ENCODE measurements at regions not wholly inside any gene's neighbourhood (a gene's known extent, or its start where the extent isn't known, plus 50 kb on each side); places are given as distances from the start of the nearest gene placed in this dataset.
A peak's percentile ranks its signal among the peaks of the same experiment; 100 is the strongest.

DNA sequence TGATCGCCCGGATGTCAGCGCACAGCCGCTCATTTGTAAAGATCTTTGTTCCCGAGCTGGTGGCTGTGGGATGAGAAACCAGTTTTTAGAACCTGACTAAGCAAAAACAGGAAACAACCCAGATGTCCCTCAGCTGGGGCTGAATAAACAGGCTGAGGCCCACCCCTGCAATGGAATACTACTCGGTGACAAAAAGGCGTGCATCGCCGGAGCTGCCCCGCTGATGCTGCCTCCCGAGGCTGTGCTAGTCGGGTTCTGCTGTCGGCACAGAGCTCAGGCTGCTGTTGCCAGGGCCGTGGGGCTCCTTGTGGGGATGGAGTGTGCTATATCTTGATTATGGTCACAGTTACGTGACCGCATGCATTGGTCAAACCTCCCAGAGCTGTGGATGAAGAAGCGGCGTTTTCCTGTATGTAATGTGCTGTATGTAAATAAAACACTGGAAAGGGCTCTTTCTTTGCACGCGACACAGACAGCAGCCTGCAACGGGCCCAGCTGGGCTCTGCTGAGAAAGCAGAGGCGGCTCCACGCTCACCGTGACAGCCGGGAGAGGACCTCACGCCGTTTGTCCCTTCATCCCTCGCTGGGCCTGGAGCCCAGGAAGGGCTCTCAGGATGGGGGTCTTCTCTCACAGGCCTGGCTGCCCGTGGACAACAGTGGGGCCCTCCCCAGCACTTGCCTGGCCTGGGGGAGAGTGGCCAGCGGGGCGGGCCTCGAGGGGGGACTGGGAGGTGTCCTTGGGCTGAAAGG lies 51.5 kb upstream of the RNU6ATAC start:
- TF ChIP-seq EZH2phosphoT487 (IDR thresholded peaks at IDR 0.05; ENCODE audit: borderline replicate concordance, low read depth, low read length), result no peak
- TF ChIP-seq, protein P1, sequence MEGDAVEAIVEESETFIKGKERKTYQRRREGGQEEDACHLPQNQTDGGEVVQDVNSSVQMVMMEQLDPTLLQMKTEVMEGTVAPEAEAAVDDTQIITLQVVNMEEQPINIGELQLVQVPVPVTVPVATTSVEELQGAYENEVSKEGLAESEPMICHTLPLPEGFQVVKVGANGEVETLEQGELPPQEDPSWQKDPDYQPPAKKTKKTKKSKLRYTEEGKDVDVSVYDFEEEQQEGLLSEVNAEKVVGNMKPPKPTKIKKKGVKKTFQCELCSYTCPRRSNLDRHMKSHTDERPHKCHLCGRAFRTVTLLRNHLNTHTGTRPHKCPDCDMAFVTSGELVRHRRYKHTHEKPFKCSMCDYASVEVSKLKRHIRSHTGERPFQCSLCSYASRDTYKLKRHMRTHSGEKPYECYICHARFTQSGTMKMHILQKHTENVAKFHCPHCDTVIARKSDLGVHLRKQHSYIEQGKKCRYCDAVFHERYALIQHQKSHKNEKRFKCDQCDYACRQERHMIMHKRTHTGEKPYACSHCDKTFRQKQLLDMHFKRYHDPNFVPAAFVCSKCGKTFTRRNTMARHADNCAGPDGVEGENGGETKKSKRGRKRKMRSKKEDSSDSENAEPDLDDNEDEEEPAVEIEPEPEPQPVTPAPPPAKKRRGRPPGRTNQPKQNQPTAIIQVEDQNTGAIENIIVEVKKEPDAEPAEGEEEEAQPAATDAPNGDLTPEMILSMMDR (conservative IDR thresholded peaks at IDR 0.05; ENCODE audit: low read length), result no peak

GRCh38 chr9:134216449-134216951 lies 52.1 kb upstream of the RNU6ATAC start:
- no peaks in the 10 kb centered on the region for H3K9me2 ChIP-seq (ENCODE audit: insufficient read depth, low read length)
- no peaks in the 10 kb centered on the region for H4K20me1 ChIP-seq (ENCODE audit: insufficient read depth, low read length)
- ChIA-PET CTCF (ENCODE audit: unreplicated experiment) (no interaction called here), POLR2A (no interaction called here)
- no peak for TF ChIP-seq EZH2phosphoT487 (IDR thresholded peaks at IDR 0.05; ENCODE audit: borderline replicate concordance, low read depth, low read length)
- TF ChIP-seq, protein P1 (conservative IDR thresholded peaks at IDR 0.05; ENCODE audit: low read length), result no peak
- peaks cover 42% of the 10 kb centered on the region for H3K4me1 ChIP-seq (ENCODE audit: insufficient read depth, low read length, poor library complexity, severe bottlenecking)
- peak overlapping the region; percentile 45; the same call in 1 of the 2 replicates for H3K4me2 ChIP-seq (ENCODE audit: low read length)
- peak overlapping the region; percentile 32 for H3K27ac ChIP-seq (ENCODE audit: low read depth, low read length, poor library complexity, severe bottlenecking)
- intact Hi-C loops (cut with micrococcal nuclease; ENCODE audit: unreplicated experiment), result loop anchor here (5.0 kb wide), 1 partner anchor 44 kb away; no protein-coding TSS in a partner anchor
- no TSS peak for BruUV-seq (replicated peaks)
- no peak for DNase-seq (ENCODE audit: low spot score)
- H2AFZ ChIP-seq (ENCODE audit: low read length), result no peak overlapping the region
- no peak overlapping the region for H3K4me3 ChIP-seq (ENCODE audit: low read depth, low read length, poor library complexity, severe bottlenecking)
- no peaks in the 10 kb centered on the region for H3K36me3 ChIP-seq (ENCODE audit: insufficient read depth, low read length)
- H3K79me2 ChIP-seq (ENCODE audit: insufficient read depth, low read depth, low read length), result no peaks in the 10 kb centered on the region
- no peaks in the 10 kb centered on the region for H3K9me3 ChIP-seq (ENCODE audit: low read length)

More for the DNA sequence above, 51.5 kb upstream of the RNU6ATAC start:
- no TSS peak for BruUV-seq (replicated peaks)
- intact Hi-C loops (cut with micrococcal nuclease; ENCODE audit: unreplicated experiment), result loop anchor here (5.0 kb wide), 1 partner anchor 44 kb away; no protein-coding TSS in a partner anchor
- H3K4me2 ChIP-seq (ENCODE audit: low read length), result peak overlapping the region; percentile 45
- no peaks in the 10 kb centered on the region for H3K79me2 ChIP-seq (ENCODE audit: insufficient read depth, low read depth, low read length)
- ChIA-PET POLR2A (interaction anchor here (1.0 kb wide), 1 partner anchor 53 kb away, joined by 3 read pairs; no protein-coding TSS in a partner anchor), CTCF (ENCODE audit: unreplicated experiment) (interaction anchor here (0.6 kb wide), 1 partner anchor 48 kb away, joined by 4 read pairs; no protein-coding TSS in a partner anchor)
- H4K20me1 ChIP-seq (ENCODE audit: insufficient read depth, low read length), result no peaks in the 10 kb centered on the region
- H2AFZ ChIP-seq (ENCODE audit: low read length), result no peak overlapping the region
- peak; percentile 63 for DNase-seq (ENCODE audit: low spot score)
- peaks cover 36% of the 10 kb centered on the region for H3K4me1 ChIP-seq (ENCODE audit: insufficient read depth, low read length, poor library complexity, severe bottlenecking)
- H3K4me3 ChIP-seq (ENCODE audit: low read depth, low read length, poor library complexity, severe bottlenecking), result no peak overlapping the region
- H3K9me2 ChIP-seq (ENCODE audit: insufficient read depth, low read length), result no peaks in the 10 kb centered on the region
- H3K9me3 ChIP-seq (ENCODE audit: low read length), result no peaks in the 10 kb centered on the region
- H3K36me3 ChIP-seq (ENCODE audit: insufficient read depth, low read length), result no peaks in the 10 kb centered on the region
- H3K27ac ChIP-seq (ENCODE audit: low read depth, low read length, poor library complexity, severe bottlenecking), result peak overlapping the region; percentile 32

DNA sequence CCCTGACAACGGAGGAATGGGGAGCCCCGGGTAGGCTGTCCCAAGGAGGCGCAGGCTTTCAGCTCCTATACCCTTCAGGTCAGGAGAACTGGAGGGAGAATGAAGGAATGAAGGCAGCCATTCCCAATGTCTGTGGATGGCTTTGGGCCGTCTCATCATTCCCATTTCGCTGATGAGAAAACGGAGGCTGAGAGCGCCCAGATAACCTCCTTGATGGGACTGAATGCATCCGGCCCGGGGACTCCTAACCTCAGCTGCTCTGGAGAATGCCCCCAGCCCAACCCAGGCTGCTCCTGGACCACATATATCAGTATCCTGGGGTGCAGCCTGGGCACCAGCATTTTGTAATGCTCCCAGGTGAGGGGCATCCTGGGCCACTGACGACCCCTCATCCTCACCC lies 52.6 kb upstream of the RNU6ATAC start:
- CTCF ChIA-PET (ENCODE audit: unreplicated experiment), result no interaction called here

More for the DNA sequence above, 52.6 kb upstream of the RNU6ATAC start:
- H3K4me3 ChIP-seq (ENCODE audit: low read depth, low read length, poor library complexity, severe bottlenecking), result no peak overlapping the region
- H3K79me2 ChIP-seq (ENCODE audit: insufficient read depth, low read depth, low read length), result no peaks in the 10 kb centered on the region
- no peak overlapping the region for H3K4me2 ChIP-seq (ENCODE audit: low read length)
- no peak for TF ChIP-seq EZH2phosphoT487 (IDR thresholded peaks at IDR 0.05; ENCODE audit: borderline replicate concordance, low read depth, low read length)
- TF ChIP-seq, protein P1 (conservative IDR thresholded peaks at IDR 0.05; ENCODE audit: low read length), result no peak
- POLR2A ChIA-PET, result no interaction called here
- no peaks in the 10 kb centered on the region for H3K36me3 ChIP-seq (ENCODE audit: insufficient read depth, low read length)
- intact Hi-C loops (cut with micrococcal nuclease; ENCODE audit: unreplicated experiment), result loop anchor here (5.0 kb wide), 1 partner anchor 45 kb away; no protein-coding TSS in a partner anchor
- no peaks in the 10 kb centered on the region for H3K9me3 ChIP-seq (ENCODE audit: low read length)
- BruUV-seq (replicated peaks), result no TSS peak
- no peaks in the 10 kb centered on the region for H4K20me1 ChIP-seq (ENCODE audit: insufficient read depth, low read length)
- peaks cover 47% of the 10 kb centered on the region for H3K4me1 ChIP-seq (ENCODE audit: insufficient read depth, low read length, poor library complexity, severe bottlenecking)
- no peak for DNase-seq (ENCODE audit: low spot score)
- no peak overlapping the region for H2AFZ ChIP-seq (ENCODE audit: low read length)
- no peaks in the 10 kb centered on the region for H3K9me2 ChIP-seq (ENCODE audit: insufficient read depth, low read length)
- H3K27ac ChIP-seq (ENCODE audit: low read depth, low read length, poor library complexity, severe bottlenecking), result no peak overlapping the region

All from OCI-LY7 (cell line).